ENCODE measurements at regions not wholly inside any gene's neighbourhood (a gene's known extent, or its start where the extent isn't known, plus 50 kb on each side); places are given as distances from the start of the nearest gene placed in this dataset.

DNA sequence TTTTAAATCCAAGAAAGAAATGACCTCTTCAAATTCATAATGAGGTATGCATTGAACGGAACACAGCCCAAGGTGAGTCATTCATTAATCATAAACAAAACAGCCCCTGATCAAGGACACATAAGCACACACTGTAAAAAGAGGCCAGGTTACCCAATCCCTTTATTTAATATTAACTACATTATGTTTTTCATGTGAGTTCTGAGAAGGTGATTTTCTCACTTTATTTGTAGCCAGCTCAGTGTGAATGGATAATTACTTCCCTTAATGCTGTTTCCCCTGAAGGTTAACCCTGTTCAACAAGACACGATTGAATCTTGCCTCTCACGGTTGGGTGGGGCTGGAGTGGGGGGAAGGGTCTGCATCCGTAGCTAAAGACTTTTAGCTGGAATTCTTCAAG lies 257.3 kb upstream of the SALL1 start:
- DNase-seq (ENCODE audit: low spot score) (no peak), ATAC-seq (ENCODE audit: low FRiP score) (no peak)
- TF ChIP-seq, protein P1, sequence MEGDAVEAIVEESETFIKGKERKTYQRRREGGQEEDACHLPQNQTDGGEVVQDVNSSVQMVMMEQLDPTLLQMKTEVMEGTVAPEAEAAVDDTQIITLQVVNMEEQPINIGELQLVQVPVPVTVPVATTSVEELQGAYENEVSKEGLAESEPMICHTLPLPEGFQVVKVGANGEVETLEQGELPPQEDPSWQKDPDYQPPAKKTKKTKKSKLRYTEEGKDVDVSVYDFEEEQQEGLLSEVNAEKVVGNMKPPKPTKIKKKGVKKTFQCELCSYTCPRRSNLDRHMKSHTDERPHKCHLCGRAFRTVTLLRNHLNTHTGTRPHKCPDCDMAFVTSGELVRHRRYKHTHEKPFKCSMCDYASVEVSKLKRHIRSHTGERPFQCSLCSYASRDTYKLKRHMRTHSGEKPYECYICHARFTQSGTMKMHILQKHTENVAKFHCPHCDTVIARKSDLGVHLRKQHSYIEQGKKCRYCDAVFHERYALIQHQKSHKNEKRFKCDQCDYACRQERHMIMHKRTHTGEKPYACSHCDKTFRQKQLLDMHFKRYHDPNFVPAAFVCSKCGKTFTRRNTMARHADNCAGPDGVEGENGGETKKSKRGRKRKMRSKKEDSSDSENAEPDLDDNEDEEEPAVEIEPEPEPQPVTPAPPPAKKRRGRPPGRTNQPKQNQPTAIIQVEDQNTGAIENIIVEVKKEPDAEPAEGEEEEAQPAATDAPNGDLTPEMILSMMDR (IDR thresholded peaks at IDR 0.05), result no peak

DNA sequence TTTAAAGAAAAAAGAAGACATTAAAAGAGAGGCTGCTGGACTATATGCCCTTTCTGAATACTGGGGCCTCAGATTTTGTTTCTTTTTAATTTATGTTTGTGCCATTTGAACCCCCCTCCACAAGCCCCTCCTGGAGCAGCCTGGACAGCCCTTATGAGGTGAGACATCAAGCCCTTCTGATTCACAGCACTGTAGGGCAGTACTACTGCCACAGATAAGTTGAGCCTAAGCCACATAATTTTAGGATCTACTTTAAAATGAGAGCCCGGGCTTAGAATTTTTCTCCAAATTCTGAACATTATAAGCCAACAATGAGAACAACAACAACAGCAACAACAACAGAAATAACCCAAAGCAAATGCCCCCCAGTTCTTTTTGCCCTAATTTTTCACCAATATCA lies 256.9 kb upstream of the SALL1 start:
- TF ChIP-seq, protein P1 (IDR thresholded peaks at IDR 0.05), result no peak
- DNase-seq (ENCODE audit: low spot score) (no peak), ATAC-seq (ENCODE audit: low FRiP score) (no peak)

DNA sequence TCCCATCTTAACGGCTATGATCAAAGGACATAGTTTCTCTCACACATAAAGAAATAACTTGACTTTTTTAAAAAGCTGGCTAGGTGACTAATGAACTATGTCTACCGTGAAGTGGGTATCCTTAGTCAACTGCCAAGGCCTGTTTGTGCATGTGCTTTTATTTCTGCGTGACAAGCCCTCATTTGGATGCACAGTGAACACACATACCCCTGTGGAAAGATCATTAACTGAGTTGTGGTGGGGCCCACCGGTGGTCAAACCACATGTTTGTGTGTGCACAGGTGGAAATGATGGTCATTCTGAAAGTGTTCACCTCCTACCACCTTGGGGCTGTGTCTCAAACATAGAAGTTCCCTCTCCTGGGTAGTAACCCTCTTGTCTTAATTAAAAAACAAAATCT lies 256.1 kb upstream of the SALL1 start:
- TF ChIP-seq, protein P1 (IDR thresholded peaks at IDR 0.05), result no peak
- no peak for DNase-seq (ENCODE audit: low spot score)
- no peak for ATAC-seq (ENCODE audit: low FRiP score)

DNA sequence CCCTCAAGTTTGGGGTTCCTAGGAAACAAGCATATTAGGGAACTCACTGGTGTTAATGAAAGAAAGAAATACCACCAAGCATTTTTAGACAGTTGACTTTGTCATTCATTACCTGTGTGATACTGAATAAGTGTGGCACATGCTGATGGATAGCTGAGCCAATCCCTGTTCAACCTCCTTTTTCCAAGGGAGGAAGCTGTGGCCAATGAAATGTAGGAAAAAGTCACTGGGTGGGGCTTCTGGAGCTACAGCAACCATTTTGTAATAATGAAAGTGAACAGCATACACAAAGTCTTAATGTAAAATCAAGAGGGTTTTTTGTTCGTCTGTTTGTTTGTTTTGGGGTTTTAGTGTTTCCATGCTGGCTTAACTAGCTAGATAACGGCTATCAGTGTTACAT lies 254.3 kb upstream of the SALL1 start:
- TF ChIP-seq, protein P1 (IDR thresholded peaks at IDR 0.05), result no peak
- ATAC-seq (ENCODE audit: low FRiP score), result no peak
- DNase-seq (ENCODE audit: low spot score), result no peak

DNA sequence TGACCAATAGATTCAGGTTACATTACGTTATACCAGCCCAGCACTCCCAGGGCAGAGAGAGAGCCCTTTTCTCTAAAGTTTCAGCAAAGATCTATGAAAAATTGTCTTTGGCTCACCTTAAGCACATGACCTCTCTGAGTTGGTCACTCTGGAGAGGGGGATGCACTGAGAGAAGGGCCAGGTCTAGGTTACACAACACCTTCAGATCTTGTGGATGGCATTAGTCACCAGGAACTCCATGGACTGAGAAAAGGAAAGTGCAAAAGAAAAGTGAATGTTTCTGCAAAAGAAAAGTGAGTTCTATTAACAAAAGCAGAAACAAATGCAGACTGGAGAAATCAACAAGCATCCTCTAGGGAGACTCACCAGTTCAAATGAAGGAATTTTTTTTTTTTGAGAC lies 253.3 kb upstream of the SALL1 start:
- TF ChIP-seq, protein P1 (IDR thresholded peaks at IDR 0.05), result no peak
- DNase-seq (ENCODE audit: low spot score) (no peak), ATAC-seq (ENCODE audit: low FRiP score) (no peak)

DNA sequence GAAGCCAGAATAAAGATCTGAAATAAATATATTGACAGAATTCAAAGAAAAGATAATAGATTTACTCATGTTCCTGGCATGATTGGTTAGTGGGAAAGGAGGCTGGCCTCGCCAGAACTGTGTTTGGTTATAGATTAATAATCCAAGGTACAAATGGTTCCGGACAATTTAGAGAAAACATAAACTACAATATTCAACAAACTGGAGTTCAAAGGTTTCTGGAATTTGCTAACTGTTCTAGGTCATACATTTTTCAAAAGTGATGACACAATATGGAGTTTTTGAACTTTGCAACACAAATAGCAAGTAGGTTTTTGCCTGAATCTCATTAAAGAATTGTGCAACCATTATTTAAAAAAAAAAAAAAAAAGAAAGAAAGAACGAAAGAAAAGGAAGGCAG lies 251.7 kb upstream of the SALL1 start:
- no peak for ATAC-seq (ENCODE audit: low FRiP score)
- TF ChIP-seq, protein P1 (IDR thresholded peaks at IDR 0.05), result no peak

DNA sequence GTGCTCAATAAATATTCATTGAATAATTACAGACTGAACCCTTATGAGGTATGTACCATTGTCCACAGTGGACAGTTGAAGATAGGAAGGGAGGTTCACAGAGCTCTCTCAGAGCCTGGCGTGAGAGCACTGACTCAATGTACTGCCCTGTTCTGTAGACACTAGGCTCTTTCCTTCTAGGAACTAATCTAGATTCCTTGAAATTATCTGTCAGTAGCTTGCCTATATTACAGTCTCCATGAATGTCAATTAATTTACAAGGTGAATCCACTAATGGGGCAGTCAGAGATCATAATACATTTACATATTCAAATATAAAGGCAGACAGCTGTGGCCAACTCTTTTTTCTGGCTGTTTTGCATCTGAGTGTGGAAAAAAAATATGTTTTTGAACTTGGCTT lies 251.2 kb upstream of the SALL1 start:
- TF ChIP-seq, protein P1 (IDR thresholded peaks at IDR 0.05), result no peak
- ATAC-seq (ENCODE audit: low FRiP score), result no peak
- no peak for DNase-seq (ENCODE audit: low spot score)

More for the DNA sequence above, 251.7 kb upstream of the SALL1 start:
- DNase-seq (ENCODE audit: low spot score), result no peak

All from omental fat pad (tissue), 3 donors.